Stimulated activated CD8-positive, alpha-beta memory T cell treated with anti-CD3 and anti-CD28 coated beads, Interleukin-2, amount 100 ng/mL, for 48 hours (primary cell): ENCODE measurements at regions not wholly inside any gene's neighbourhood (a gene's known extent, or its start where the extent isn't known, plus 50 kb on each side); places are given as distances from the start of the nearest gene placed in this dataset.
"Not testable (repeated sequence)": the region's sequence is repeated elsewhere in the genome, so short reads cannot be mapped to it uniquely, and the experiment has no call there.

Experiments used
- DNase-seq, 2 donors: peaks; one replicate each; pipeline ENCODE4 v3.0.0-alpha.2; 2020; ENCODE audit warnings: low read depth in 2 of 2

DNA sequence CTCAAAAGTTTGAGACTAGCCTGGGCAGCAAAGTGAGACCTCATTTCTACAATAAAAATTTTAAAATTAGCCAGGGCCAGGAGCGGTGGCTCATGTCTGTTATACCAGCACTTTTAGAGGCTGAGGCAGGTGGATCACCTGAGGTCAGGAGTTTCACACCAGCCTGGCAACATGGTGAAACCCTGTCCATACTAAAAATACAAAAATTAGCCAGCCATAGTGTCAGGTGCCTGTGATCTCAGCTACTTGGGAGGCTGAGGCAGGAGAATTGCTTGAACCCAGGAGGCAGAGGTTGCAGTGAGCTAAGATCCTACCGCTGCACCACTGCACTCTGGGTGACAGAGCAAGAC, 85.1 kb upstream of the MAP4 start:
- DNase-seq: not testable (repeated sequence)

DNA sequence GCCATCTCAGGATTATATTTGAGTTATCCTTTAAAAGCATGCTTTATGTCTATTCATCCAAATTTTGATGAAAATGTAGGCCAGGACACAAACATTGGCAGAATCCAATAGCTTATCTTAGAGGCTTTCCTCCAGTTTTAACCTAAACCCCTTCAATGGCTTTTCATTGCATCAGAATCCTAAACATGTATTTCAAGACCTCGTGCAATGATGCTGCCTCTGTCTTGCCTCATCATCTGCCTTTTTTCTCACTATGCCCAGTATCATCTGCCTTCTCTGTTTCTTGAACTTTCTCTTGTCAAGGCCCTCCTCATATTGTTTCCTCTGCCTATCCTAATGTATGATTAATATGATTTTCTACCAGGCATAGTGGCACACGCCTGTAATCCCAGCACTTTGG, 76.1 kb upstream of the MAP4 start:
- no peak for DNase-seq

DNA sequence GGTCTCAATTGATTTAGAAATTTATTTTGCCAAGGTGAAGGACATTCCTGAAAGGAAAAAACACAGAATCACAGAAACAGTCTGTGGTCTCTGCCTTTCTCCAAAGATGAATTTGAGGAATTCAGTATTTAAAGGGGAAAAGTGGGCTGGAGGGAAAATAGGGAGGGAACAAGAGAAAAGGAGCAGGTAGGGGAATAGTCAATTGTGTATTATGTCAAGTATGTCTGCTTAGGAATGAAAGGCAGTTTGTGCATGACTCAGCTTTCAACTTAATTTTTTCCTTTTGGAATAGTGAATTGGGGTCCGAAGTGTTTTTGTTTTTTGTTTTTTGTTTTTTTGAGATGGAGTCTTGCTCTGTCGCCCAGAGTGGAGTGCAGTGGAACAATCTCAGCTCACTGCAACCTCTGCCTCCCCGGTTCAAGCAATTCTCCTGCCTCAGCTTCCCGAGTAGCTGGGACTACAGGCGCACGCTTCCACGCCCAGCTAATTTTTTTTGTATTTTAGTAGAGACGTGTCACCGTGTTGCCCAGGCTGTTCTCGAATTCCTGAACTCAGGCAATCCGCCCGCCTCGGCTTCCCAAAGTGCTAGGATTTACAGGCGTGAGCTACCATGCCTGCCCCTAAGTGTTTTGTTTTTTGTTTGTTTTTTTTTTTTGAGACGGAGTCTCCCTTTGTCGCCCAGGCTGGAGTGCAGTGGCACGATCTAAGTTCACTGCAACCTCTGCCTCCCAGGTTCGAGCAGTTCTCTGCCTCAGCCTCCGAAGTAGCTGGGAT, 74.1 kb upstream of the MAP4 start:
- DNase-seq: no peak

DNA sequence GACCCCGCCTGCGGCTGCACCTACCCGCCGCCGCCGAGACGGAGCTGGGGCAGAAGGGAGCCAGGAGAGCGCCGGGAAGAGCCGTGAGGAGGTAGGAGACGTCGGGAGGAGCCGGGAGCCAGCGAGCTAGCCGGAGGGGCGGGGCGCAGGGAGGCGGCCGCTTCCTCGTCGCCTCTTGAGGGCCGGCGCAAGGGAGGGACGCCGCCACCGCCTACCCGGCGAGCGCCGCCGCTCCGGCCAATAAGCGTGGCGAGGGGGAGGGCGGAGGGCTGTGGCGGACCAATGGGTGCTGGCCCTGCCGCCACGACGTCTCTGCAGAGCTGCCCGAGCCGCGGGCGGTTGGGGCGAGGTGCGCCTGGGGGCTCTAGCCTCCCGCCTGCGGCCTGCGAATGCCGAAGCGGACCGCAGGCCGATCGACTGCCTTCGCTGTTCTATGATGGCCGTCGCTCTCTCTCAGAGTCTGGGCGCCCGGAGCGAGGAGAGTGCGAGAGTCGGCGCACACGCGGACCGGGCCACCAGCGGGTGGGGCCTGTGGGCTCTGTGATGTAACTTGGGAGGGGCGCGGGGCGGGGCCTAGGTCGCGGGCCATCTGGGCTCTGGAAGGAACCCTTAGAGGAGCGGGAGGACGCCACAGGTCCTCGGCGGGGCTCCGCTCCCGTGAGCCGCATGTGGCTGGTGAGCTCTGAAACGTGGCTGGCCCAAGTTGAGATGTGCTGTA, 72.7 kb upstream of the MAP4 start:
- DNase-seq: peak; percentile 93 to 96

- DNase-seq: peak in 1 of 2 donors; percentile 6
Measured at GRCh38 chr3:48088056-48088748, 72.0 kb upstream of the MAP4 start.

DNA sequence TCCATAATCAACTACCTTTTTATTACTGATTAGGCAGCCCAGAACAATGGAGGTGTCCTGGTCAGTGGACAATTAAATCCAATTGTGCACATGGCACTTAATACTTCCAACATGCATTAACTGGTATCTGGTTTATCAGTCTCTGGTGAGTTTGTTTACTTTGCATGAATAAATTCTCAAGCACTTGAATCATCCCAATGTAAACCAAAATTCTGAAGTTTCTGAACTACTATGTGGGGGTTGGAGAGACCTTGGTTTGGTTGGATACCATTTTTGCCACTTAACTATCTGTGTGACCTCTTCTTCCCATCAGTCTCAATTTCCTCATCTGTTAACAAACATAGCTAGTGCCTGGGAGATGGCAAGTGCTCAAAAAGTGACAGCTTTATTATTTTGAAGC, 70.5 kb upstream of the MAP4 start:
- no peak for DNase-seq

GRCh38 chr3:48084929-48085328, 68.7 kb upstream of the MAP4 start:
- no peak for DNase-seq

GRCh38 chr3:48084170-48084569, 68.0 kb upstream of the MAP4 start:
- no peak for DNase-seq

DNA sequence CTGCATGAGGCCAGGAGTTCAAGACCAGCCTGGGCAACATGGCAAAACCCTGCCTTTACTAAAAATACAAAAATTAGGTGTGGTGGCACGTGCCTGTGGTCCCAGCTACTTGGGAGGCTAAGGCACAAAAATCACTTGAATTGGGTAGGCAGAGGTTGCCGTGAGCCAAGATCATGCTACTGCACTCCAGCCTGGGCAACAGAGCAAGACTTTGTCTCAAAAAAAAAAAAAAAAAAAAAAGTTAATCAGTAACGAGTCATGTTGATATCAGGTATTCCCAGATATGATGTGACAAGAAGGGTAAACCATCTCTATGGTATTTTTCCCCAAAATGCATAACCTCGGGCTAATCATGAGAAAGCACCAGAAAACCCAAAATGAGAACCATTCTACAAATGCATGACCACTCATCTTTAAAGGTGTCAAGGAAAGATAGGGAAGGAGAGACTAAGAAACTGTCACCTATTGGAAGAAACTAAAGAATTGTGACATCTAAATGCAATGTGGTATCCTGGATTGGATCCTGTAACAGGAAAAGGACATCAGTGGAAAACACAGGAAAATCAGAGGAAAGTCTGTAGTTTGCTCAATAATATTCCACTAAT, 66.5 kb upstream of the MAP4 start:
- no peak for DNase-seq

DNA sequence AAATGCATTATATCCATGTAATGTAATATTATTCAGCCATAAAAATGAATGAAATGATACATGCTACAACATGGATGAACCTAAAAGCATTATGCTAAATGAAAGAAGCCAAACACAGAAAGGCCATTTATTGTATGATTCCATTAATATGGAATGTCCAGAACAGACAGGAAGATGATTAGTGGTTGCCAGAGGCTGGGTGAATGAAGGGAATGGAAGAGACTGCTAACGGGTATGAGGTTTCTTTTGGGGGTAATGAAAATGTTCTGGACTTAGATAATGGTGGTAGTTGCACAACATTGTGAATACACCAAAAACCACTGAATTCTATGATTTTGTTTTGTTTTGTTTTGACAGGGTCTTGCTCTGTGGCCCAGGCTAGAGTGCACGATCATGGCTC, 61.6 kb upstream of the MAP4 start:
- DNase-seq: no peak

DNA sequence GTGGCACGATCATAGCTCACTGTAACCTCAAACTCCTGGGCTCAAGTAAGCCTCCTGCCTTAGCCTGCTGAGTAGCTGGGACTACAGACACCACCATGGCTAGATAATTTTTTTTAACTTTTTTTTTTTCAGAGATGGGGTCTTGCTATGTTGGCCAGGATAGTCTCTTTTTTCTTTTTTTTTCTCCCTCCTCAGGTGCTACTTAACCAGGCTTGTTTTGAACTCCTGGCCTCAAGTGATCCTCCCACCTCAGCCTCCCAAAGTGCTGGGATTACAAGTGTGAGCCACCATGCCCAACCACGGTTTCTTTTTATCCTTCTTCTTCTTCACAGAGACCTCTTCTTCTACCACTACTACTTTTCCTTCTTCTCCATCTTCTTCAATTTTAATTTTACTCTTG, 53.8 kb upstream of the MAP4 start:
- DNase-seq: no peak

GRCh38 chr3:48069339-48069738, 53.1 kb upstream of the MAP4 start:
- no peak for DNase-seq

DNA sequence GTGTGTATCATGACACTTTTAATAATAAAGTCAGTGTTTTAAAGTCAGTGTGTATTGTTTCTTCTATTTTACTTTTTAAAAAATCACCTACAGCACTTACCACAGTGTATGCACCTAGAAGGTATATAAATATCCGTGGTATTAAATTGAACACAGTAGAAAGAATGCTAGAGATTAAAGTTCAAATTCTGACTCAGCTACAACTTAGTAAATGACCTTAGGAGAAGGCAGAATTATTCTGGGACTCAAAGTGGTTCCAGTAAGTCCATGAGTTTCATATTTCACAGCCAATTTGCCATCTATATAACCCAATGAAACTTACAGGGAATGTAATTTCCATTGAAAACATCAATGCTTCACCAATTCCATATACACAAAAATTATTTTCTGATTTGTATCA, 52.7 kb upstream of the MAP4 start:
- no peak for DNase-seq

GRCh38 chr3:48068320-48068719, 52.1 kb upstream of the MAP4 start:
- DNase-seq: not testable (repeated sequence)

DNA sequence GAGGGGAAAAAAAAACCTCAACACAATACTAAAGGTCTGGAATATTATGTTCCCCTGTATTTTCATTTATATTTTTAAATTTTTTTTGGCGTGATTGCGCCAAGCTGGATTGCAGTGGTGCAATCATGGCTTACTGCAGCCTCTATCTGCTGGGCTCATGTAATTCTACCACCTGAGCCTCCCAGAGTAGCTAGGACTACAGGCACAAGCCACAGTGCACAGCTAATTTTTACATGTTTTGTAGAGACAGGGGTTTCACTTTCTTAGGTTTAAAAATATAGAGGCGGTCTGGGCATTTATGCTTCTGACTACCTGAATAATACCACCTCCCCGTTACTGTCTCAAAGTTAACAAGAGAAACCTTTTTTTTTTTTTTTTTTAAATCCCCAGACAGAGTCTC, 51.1 kb upstream of the MAP4 start:
- no peak for DNase-seq
